ENCODE measurements at regions not wholly inside any gene's neighbourhood (a gene's known extent, or its start where the extent isn't known, plus 50 kb on each side); places are given as distances from the start of the nearest gene placed in this dataset.

- ATAC-seq (peak; percentile 55), DNase-seq (peak in 5 of 9 donors; percentile 5 to 27 (median 19))
- Histone ChIP-seq H3K4me1 (ENCODE audit: control insufficient read depth in 2 of 2, insufficient read depth in 2 of 2, low read length in 2 of 2) (no peaks in the 10 kb centered on the region), H3K36me3 (ENCODE audit: control insufficient read depth in 2 of 3, insufficient read depth in 3 of 3, low read length in 3 of 3) (no peaks in the 10 kb centered on the region), H3K9me3 (ENCODE audit: control insufficient read depth in 2 of 3, low read length in 3 of 3) (no peaks in the 10 kb centered on the region), H3K27me3 (ENCODE audit: control insufficient read depth in 2 of 2, insufficient read depth in 2 of 2, low read length in 2 of 2) (no peaks in the 10 kb centered on the region), H3K27ac (ENCODE audit: low read depth, low read length) (no peak overlapping the region), H3K4me3 (ENCODE audit: low read length) (no peak overlapping the region)
- Mint-ChIP-seq H3K27ac (no peak overlapping the region), H3K27me3 (peaks cover 16 to 36% (median 26%) of the 10 kb centered on the region in 5 donors), H3K4me3 (no peak overlapping the region), H3K36me3 (no peaks in the 10 kb centered on the region), H3K4me1 (peaks cover 0 to 10% (median 7%) of the 10 kb centered on the region in 7 donors), H3K9me3 (peaks cover 0 to 2% (median 0%) of the 10 kb centered on the region in 11 donors)
- CTCF ChIA-PET = interaction anchor here (0.6 to 1.7 kb wide), 4 partner anchors 410 to 742 kb away, joined by 3 to 12 read pairs (median 4); no protein-coding TSS in a partner anchor
- POLR2A ChIA-PET = no interaction called here
- intact Hi-C loops (cut with micrococcal nuclease) = loop anchor here (1.0 to 5.0 kb wide), 7 partner anchors 151 to 984 kb away; no protein-coding TSS in a partner anchor
Measured at GRCh38 chr9:73023025-73023541, 70.2 kb upstream of the ALDH1A1 start.

GRCh38 chr9:73022353-73022752, 69.5 kb upstream of the ALDH1A1 start:
- H3K9me3 ChIP-seq (ENCODE audit: control insufficient read depth in 2 of 3, low read length in 3 of 3) = no peaks in the 10 kb centered on the region
- no peak overlapping the region for H3K4me3 ChIP-seq (ENCODE audit: low read length)
- peaks cover 0 to 10% (median 7%) of the 10 kb centered on the region in 7 donors for H3K4me1 Mint-ChIP-seq
- intact Hi-C loops (cut with micrococcal nuclease) = loop anchor here (2.0 to 5.0 kb wide), 4 partner anchors 150 to 430 kb away; no protein-coding TSS in a partner anchor
- ChIA-PET CTCF (interaction anchor here (0.6 to 1.7 kb wide), 7 partner anchors 15 to 742 kb away, joined by 3 to 12 read pairs (median 3); no protein-coding TSS in a partner anchor), POLR2A (no interaction called here)
- no peaks in the 10 kb centered on the region for H3K27me3 ChIP-seq (ENCODE audit: control insufficient read depth in 2 of 2, insufficient read depth in 2 of 2, low read length in 2 of 2)
- no peaks in the 10 kb centered on the region for H3K4me1 ChIP-seq (ENCODE audit: control insufficient read depth in 2 of 2, insufficient read depth in 2 of 2, low read length in 2 of 2)
- DNase-seq = no peak
- no peak overlapping the region for H3K4me3 Mint-ChIP-seq
- no peak overlapping the region for H3K27ac ChIP-seq (ENCODE audit: low read depth, low read length)
- H3K36me3 ChIP-seq (ENCODE audit: control insufficient read depth in 2 of 3, insufficient read depth in 3 of 3, low read length in 3 of 3) = no peaks in the 10 kb centered on the region
- peaks cover 16 to 36% (median 32%) of the 10 kb centered on the region in 5 donors for H3K27me3 Mint-ChIP-seq
- no peaks in the 10 kb centered on the region for H3K36me3 Mint-ChIP-seq
- H3K27ac Mint-ChIP-seq = no peak overlapping the region
- no peak for ATAC-seq
- H3K9me3 Mint-ChIP-seq = peaks cover 0 to 5% (median 0%) of the 10 kb centered on the region in 11 donors

DNA sequence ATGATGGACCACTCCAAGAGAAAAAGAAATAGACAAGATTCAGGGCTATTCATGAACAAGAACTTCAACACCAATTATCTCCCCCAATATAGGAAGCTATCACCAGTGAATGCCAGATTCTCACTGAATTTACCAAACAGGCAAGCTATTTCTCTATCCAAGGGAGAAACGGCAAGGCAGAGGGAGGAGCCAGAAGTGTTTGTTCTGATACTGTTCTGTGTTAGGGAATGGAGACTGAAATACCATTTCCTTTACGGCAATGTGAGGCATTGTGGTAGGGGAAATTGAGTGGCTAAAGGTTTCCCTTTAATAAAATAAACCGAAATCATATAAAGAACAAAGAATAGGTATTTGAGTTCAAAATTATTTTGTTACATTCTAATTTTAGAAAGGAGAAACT, 68.0 kb upstream of the ALDH1A1 start:
- H3K27me3 Mint-ChIP-seq = peaks cover 16 to 36% (median 29%) of the 10 kb centered on the region in 5 donors
- H3K36me3 ChIP-seq (ENCODE audit: control insufficient read depth in 2 of 3, insufficient read depth in 3 of 3, low read length in 3 of 3) = no peaks in the 10 kb centered on the region
- H3K27me3 ChIP-seq (ENCODE audit: control insufficient read depth in 2 of 2, insufficient read depth in 2 of 2, low read length in 2 of 2) = no peaks in the 10 kb centered on the region
- DNase-seq = no peak
- H3K27ac Mint-ChIP-seq = no peak overlapping the region
- no peak overlapping the region for H3K4me3 ChIP-seq (ENCODE audit: low read length)
- no peaks in the 10 kb centered on the region for H3K9me3 ChIP-seq (ENCODE audit: control insufficient read depth in 2 of 3, low read length in 3 of 3)
- intact Hi-C loops (cut with micrococcal nuclease) = loop anchor here in 1 of 2 donors (5.0 kb wide), 2 partner anchors 149 to 161 kb away; no protein-coding TSS in a partner anchor
- no peak for ATAC-seq
- POLR2A ChIA-PET = no interaction called here
- H3K4me1 Mint-ChIP-seq = peaks cover 0 to 10% (median 7%) of the 10 kb centered on the region in 7 donors
- H3K9me3 Mint-ChIP-seq = peaks cover 0 to 5% (median 0%) of the 10 kb centered on the region in 11 donors
- CTCF ChIA-PET = interaction anchor here (0.6 kb wide), 1 partner anchor 164 kb away, joined by 3 read pairs; no protein-coding TSS in a partner anchor
- no peak overlapping the region for H3K27ac ChIP-seq (ENCODE audit: low read depth, low read length)
- H3K4me1 ChIP-seq (ENCODE audit: control insufficient read depth in 2 of 2, insufficient read depth in 2 of 2, low read length in 2 of 2) = no peaks in the 10 kb centered on the region
- H3K4me3 Mint-ChIP-seq = no peak overlapping the region
- H3K36me3 Mint-ChIP-seq = no peaks in the 10 kb centered on the region

DNA sequence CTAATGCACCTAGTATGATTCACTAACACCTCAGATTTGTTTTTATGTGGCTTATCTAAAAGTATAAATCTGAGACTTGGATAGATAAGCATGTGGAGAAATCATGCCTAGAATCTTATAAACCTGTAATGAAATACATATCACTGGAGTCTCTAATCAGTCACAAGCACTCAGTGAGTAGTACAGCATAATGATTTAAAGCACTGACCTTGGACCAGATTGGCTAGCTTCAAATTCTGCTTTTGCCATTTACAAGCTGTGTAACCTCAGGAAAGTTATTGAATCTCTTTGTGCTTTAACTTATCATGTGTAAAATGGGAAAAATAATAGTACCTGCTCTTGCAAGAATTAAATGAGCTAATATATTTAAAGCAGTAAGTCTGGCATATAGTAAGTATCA, 61.2 kb upstream of the ALDH1A1 start:
- DNase-seq (no peak), ATAC-seq (no peak)
- peaks cover 17 to 45% (median 24%) of the 10 kb centered on the region in 5 donors for H3K27me3 Mint-ChIP-seq
- intact Hi-C loops (cut with micrococcal nuclease) = no loop called here
- H3K4me1 ChIP-seq (ENCODE audit: control insufficient read depth in 2 of 2, insufficient read depth in 2 of 2, low read length in 2 of 2) = no peaks in the 10 kb centered on the region
- H3K4me3 ChIP-seq (ENCODE audit: low read length) = no peak overlapping the region
- ChIA-PET CTCF (no interaction called here), POLR2A (no interaction called here)
- no peaks in the 10 kb centered on the region for H3K36me3 ChIP-seq (ENCODE audit: control insufficient read depth in 2 of 3, insufficient read depth in 3 of 3, low read length in 3 of 3)
- H3K27me3 ChIP-seq (ENCODE audit: control insufficient read depth in 2 of 2, insufficient read depth in 2 of 2, low read length in 2 of 2) = no peaks in the 10 kb centered on the region
- peaks cover 0 to 5% (median 0%) of the 10 kb centered on the region in 11 donors for H3K9me3 Mint-ChIP-seq
- no peaks in the 10 kb centered on the region for H3K4me1 Mint-ChIP-seq
- no peak overlapping the region for H3K27ac Mint-ChIP-seq
- H3K27ac ChIP-seq (ENCODE audit: low read depth, low read length) = no peak overlapping the region
- H3K9me3 ChIP-seq (ENCODE audit: control insufficient read depth in 2 of 3, low read length in 3 of 3) = no peaks in the 10 kb centered on the region
- no peak overlapping the region for H3K4me3 Mint-ChIP-seq
- no peaks in the 10 kb centered on the region for H3K36me3 Mint-ChIP-seq

DNA sequence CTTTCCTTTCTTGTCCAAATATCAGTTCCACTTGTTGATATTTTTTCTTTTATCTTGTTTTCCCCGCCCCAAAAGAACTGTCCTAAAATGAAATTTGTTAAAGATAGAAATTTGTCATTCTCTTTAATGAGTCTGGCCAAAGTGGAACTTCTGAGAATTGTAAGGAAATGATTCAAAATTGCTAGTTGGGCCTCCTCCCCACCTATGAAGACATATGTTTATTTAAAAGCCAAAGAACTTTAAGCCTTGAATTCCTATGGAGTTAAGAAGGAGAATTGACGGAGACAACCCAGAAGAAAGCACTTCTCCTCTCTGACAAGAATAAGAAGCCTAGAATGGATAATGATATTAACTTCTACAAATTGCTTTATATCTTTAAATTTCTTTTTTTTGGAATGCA, 59.1 kb upstream of the ALDH1A1 start:
- no peaks in the 10 kb centered on the region for H3K27me3 ChIP-seq (ENCODE audit: control insufficient read depth in 2 of 2, insufficient read depth in 2 of 2, low read length in 2 of 2)
- no peaks in the 10 kb centered on the region for H3K9me3 ChIP-seq (ENCODE audit: control insufficient read depth in 2 of 3, low read length in 3 of 3)
- Mint-ChIP-seq H3K9me3 (no peaks in the 10 kb centered on the region), H3K27ac (no peak overlapping the region), H3K4me3 (no peak overlapping the region), H3K27me3 (peaks cover 28 to 51% (median 39%) of the 10 kb centered on the region in 5 donors), H3K36me3 (no peaks in the 10 kb centered on the region), H3K4me1 (peaks cover 0 to 2% (median 0%) of the 10 kb centered on the region in 7 donors)
- H3K36me3 ChIP-seq (ENCODE audit: control insufficient read depth in 2 of 3, insufficient read depth in 3 of 3, low read length in 3 of 3) = no peaks in the 10 kb centered on the region
- no peak for DNase-seq
- POLR2A ChIA-PET = no interaction called here
- H3K27ac ChIP-seq (ENCODE audit: low read depth, low read length) = no peak overlapping the region
- CTCF ChIA-PET = no interaction called here
- H3K4me3 ChIP-seq (ENCODE audit: low read length) = no peak overlapping the region
- intact Hi-C loops (cut with micrococcal nuclease) = no loop called here
- no peak for ATAC-seq
- no peaks in the 10 kb centered on the region for H3K4me1 ChIP-seq (ENCODE audit: control insufficient read depth in 2 of 2, insufficient read depth in 2 of 2, low read length in 2 of 2)

DNA sequence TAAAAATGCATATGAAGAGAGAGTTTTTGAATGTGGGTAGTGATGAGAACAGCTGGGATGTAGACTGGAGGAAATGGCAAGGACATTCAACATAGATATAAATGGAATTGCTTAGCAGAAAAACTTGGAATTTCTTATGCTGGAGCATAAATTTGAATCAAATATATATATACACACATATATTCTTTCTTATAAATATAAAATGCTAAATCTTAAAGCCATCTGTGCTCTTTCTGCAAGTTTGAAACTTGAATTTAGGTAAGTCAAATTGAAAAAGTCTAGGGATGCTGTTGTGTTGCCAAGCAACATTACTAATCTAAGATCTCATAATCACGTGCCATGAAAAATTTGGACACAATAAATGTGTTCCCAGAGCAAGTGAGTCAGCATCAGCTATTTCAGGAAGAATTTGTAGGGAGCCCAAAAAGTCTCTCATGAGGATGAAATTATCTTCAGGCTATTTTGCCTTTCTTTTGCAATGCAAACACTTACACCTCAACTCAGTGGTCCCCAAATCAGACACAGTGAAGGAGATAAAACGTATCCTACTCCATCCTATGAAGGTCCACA, 58.4 kb upstream of the ALDH1A1 start:
- intact Hi-C loops (cut with micrococcal nuclease) = no loop called here
- POLR2A ChIA-PET = no interaction called here
- H3K9me3 Mint-ChIP-seq = no peaks in the 10 kb centered on the region

More for the DNA sequence above, 58.4 kb upstream of the ALDH1A1 start:
- Histone ChIP-seq H3K36me3 (ENCODE audit: control insufficient read depth in 2 of 3, insufficient read depth in 3 of 3, low read length in 3 of 3) (no peaks in the 10 kb centered on the region), H3K27ac (ENCODE audit: low read depth, low read length) (no peak overlapping the region), H3K9me3 (ENCODE audit: control insufficient read depth in 2 of 3, low read length in 3 of 3) (no peaks in the 10 kb centered on the region), H3K27me3 (ENCODE audit: control insufficient read depth in 2 of 2, insufficient read depth in 2 of 2, low read length in 2 of 2) (no peaks in the 10 kb centered on the region), H3K4me1 (ENCODE audit: control insufficient read depth in 2 of 2, insufficient read depth in 2 of 2, low read length in 2 of 2) (no peaks in the 10 kb centered on the region), H3K4me3 (ENCODE audit: low read length) (no peak overlapping the region)
- ATAC-seq (no peak), DNase-seq (no peak)
- Mint-ChIP-seq H3K27ac (no peak overlapping the region), H3K36me3 (no peaks in the 10 kb centered on the region), H3K4me3 (no peak overlapping the region), H3K27me3 (peaks cover 31 to 57% (median 40%) of the 10 kb centered on the region in 5 donors), H3K4me1 (peaks cover 0 to 2% (median 0%) of the 10 kb centered on the region in 7 donors)
- CTCF ChIA-PET = no interaction called here

All from naive thymus-derived CD4-positive, alpha-beta T cell (primary cell).